Epithelial cell of esophagus (primary cell): ENCODE measurements at regions not wholly inside any gene's neighbourhood (a gene's known extent, or its start where the extent isn't known, plus 50 kb on each side); places are given as distances from the start of the nearest gene placed in this dataset.

Source experiments
- DNase-seq: peaks from one replicate; pipeline ENCODE4 v3.0.0; 2010; ENCODE audit warnings: low read depth
- H3K4me3 ChIP-seq: 2 replicates; pipeline ENCODE4 v1.5.1; 2011; ENCODE audit warnings: mild to moderate bottlenecking, low read length, control low read depth
- CTCF ChIP-seq: IDR thresholded peaks from 2 replicates; pipeline ENCODE4 v1.5.1; 2011; ENCODE audit warnings: low read depth, mild to moderate bottlenecking, low read length, control low read depth, inconsistent platforms; ENCODE audit not compliant: insufficient read depth; ENCODE audit errors: missing control alignments

DNA sequence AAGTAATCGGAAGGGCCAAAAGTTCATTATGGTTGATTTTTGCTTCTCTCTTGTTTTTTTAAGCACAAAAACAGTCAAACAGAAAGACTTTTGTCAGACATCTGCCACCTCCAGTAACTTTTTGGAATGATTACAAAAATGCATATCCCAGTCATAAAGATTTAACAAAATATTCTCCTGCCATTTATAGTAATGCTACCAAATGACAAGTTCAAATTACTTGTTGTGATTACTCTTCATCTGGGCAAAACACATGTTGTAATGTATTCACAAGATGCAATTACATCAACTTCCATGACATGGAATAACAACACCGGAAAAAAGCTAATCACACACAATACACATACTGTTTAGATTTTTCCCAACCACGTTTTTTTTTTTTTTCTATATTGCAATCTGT lies 1017.5 kb upstream of the TENM4 start:
- DNase-seq = no peak
- no peak for TF ChIP-seq CTCF
- no peak overlapping the region for H3K4me3 ChIP-seq

- TF ChIP-seq CTCF = no peak
- no peak overlapping the region for H3K4me3 ChIP-seq
- DNase-seq = no peak
Observed at GRCh38 chr11:80457823-80458222, 1017.0 kb upstream of the TENM4 start.

DNA sequence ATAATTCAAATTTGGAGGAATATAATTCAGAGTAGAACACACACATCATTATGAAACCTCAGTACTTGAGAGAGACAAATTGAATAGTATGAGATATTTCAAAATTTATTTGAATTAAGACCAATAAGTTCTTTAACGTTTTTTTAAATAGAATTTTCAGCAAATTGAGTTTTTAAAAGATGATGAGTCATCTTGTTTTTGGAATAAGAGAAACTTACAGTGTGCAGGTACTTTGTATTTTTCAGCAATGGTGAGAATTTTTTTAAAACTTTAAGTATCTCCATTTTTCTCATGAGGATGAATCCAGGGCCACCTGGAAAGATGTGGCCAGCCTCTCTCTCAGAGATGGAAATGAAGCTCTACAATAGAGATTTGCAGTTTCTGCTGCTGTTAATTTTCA lies 1015.0 kb upstream of the TENM4 start:
- H3K4me3 ChIP-seq = no peak overlapping the region
- no peak for DNase-seq
- TF ChIP-seq CTCF = no peak

DNA sequence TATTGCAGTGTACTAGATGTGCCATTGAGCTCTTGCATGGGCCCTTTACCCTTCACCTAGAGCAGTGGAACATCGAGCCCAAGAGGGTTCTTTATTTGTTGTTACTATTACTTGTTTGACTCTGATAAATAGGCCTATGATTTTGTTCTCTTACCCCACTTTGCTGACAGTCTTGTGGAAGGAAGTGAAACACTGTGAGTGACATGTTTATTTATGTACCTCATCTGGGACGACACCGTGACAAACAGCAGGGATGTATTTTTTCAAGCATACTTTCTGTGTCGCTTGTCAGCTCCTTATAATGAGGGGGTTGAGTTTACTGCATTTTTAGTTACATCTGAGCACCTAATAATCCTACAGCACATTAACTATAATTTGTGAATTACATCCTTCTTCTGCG lies 1010.3 kb upstream of the TENM4 start:
- no peak for TF ChIP-seq CTCF
- DNase-seq = no peak
- H3K4me3 ChIP-seq = no peak overlapping the region

- no peak for DNase-seq
- TF ChIP-seq CTCF = no peak
- no peak overlapping the region for H3K4me3 ChIP-seq
Observed at GRCh38 chr11:80448709-80449108, 1007.9 kb upstream of the TENM4 start.

DNA sequence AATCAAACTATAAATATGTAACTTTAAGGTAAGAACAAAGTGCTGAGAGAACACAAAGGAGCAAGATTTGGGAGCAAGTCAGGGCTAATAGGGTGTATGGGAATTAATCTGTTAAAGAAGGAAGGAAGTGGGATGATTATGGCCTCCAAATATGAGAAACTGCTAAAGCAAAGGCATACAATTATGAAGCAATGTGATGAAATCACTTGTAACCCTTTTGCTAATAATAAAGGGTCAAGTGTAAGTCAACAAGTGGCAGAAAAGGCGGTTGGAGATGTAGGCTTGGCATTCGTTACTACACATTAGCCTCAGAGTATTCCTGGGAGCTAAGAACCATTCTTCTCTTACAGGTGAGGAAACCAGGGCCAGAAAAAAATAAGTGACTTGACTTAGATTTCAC lies 1002.3 kb upstream of the TENM4 start:
- H3K4me3 ChIP-seq = no peak overlapping the region
- TF ChIP-seq CTCF = no peak
- peak; percentile 79 for DNase-seq

GRCh38 chr11:80441821-80442220 lies 1001.0 kb upstream of the TENM4 start:
- H3K4me3 ChIP-seq = no peak overlapping the region
- TF ChIP-seq CTCF = no peak
- peak; percentile 86 for DNase-seq
